PC-9 (cell line): ENCODE measurements at regions not wholly inside any gene's neighbourhood (a gene's known extent, or its start where the extent isn't known, plus 50 kb on each side); places are given as distances from the start of the nearest gene placed in this dataset.

Experiments
- EZH2 ChIP-seq: fragments of 200-600 bp; sonication (generic); IDR thresholded peaks from 2 replicates; pipeline ENCODE4 v1.8.0; 2017; ENCODE audit warnings: antibody characterized with exemption, low read depth
- TF ChIP-seq, protein P1 (sequence below): fragments of 200-600 bp; sonication (generic); conservative IDR thresholded peaks from 2 replicates; pipeline ENCODE4 v1.6.1; 2017; ENCODE audit warnings: mixed run types, antibody characterized with exemption, mild to moderate bottlenecking, moderate library complexity

DNA sequence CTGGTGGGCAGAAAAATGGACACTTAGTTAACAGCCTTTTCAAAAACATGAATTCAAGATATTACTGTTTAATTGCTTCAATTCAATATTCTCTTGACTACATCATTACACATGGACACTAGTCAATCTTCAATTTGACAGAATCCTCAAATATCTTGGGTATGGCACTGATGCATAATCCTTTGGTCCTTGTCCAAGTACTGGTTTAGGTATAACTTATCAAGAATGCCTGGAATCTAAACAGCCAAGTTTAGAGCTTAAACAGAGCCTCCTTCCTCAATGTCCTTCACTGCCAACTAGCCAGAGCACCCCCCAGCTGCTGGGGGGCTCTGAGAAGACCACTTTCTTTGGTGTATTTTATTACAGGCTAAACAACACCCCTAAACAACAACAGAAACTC, 61.6 kb upstream of the ERCC6L2 start:
- TF ChIP-seq, protein P1, sequence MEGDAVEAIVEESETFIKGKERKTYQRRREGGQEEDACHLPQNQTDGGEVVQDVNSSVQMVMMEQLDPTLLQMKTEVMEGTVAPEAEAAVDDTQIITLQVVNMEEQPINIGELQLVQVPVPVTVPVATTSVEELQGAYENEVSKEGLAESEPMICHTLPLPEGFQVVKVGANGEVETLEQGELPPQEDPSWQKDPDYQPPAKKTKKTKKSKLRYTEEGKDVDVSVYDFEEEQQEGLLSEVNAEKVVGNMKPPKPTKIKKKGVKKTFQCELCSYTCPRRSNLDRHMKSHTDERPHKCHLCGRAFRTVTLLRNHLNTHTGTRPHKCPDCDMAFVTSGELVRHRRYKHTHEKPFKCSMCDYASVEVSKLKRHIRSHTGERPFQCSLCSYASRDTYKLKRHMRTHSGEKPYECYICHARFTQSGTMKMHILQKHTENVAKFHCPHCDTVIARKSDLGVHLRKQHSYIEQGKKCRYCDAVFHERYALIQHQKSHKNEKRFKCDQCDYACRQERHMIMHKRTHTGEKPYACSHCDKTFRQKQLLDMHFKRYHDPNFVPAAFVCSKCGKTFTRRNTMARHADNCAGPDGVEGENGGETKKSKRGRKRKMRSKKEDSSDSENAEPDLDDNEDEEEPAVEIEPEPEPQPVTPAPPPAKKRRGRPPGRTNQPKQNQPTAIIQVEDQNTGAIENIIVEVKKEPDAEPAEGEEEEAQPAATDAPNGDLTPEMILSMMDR, result no peak
- no peak for TF ChIP-seq EZH2
